ENCODE measurements at regions not wholly inside any gene's neighbourhood (a gene's known extent, or its start where the extent isn't known, plus 50 kb on each side); places are given as distances from the start of the nearest gene placed in this dataset.

- no peak for ATAC-seq (ENCODE audit: low read depth)
- H2AFZ ChIP-seq (replicated peaks; ENCODE audit: low read length, poor library complexity) = no peak overlapping the region
- no peak overlapping the region for H2BK120ac ChIP-seq (ENCODE audit: low read depth, low read length)
- H3K27ac ChIP-seq (ENCODE audit: insufficient read depth, low read length) = no peak overlapping the region
- dilution Hi-C loops (cut with HindIII; ENCODE audit: low sequenced_read_pairs, unreplicated experiment) = no loop called here
- H2BK15ac ChIP-seq (ENCODE audit: low read depth, low read length) = no peak overlapping the region
- H3K9me1 ChIP-seq (ENCODE audit: insufficient read depth, low read length) = no peaks in the 10 kb centered on the region
- H3K18ac ChIP-seq (ENCODE audit: low read depth, low read length) = no peak overlapping the region
- no peak overlapping the region for H2BK20ac ChIP-seq (ENCODE audit: low read depth, low read length)
- H3K36me3 ChIP-seq (ENCODE audit: control insufficient read depth, insufficient read depth, low read length) = no peaks in the 10 kb centered on the region
- POLR2A ChIA-PET (ENCODE audit: unreplicated experiment) = no interaction called here
- H4K5ac ChIP-seq (ENCODE audit: low read depth, low read length) = no peak overlapping the region
- H4K8ac ChIP-seq (ENCODE audit: low read depth in 2 of 2, low read length in 2 of 2) = no peak overlapping the region
- no peaks in the 10 kb centered on the region for H3K4me1 ChIP-seq (ENCODE audit: control insufficient read depth, insufficient read depth, low read length)
- H2AK9ac ChIP-seq (replicated peaks; ENCODE audit: low read depth, low read length, poor library complexity) = no peak overlapping the region
- H3K9me3 ChIP-seq (ENCODE audit: control insufficient read depth, insufficient read depth, low read length) = no peaks in the 10 kb centered on the region
- no peak overlapping the region for H3K56ac ChIP-seq (ENCODE audit: extremely low read depth, insufficient read depth, low read length)
- 67% methylated on average over 1 of the region's 3 CpGs; no CpG with 5 or more reads in 1 of the 2 experiments for WGBS, 2 experiments (ENCODE audit: extremely low coverage in 2 of 2, insufficient read length in 1 of 2)
- no peak overlapping the region for H3K9ac ChIP-seq (ENCODE audit: low read depth, low read length)
- no peak overlapping the region for H2AK5ac ChIP-seq (ENCODE audit: low read depth, low read length)
- intact Hi-C loops (cut with micrococcal nuclease) = no loop called here
- no peak overlapping the region for H2BK5ac ChIP-seq (ENCODE audit: low read depth, low read length, poor library complexity, severe bottlenecking)
- H3K4me3 ChIP-seq (ENCODE audit: insufficient read depth, low read depth, low read length) = no peak overlapping the region
- no peak overlapping the region for H3K4ac ChIP-seq (ENCODE audit: low read depth, low read length)
- no peak overlapping the region for H3K23ac ChIP-seq (ENCODE audit: low read depth, low read length)
- no peak overlapping the region for H3K4me2 ChIP-seq (ENCODE audit: low read depth, low read length)
- DNase-seq = no peak
- TF ChIP-seq MXI1 (IDR thresholded peaks at IDR 0.05; ENCODE audit: borderline replicate concordance, low read depth, low read length) (no peak), USF2 (IDR thresholded peaks at IDR 0.05; ENCODE audit: low read depth, low read length) (no peak), RCOR1 (IDR thresholded peaks at IDR 0.05; ENCODE audit: insufficient replicate concordance, low read length) (no peak), MAFK (IDR thresholded peaks at IDR 0.05; ENCODE audit: low read depth, low read length) (peak; percentile 45; the same call in 1 of the 2 replicates), SMC3 (IDR thresholded peaks at IDR 0.05; ENCODE audit: low read depth, low read length) (no peak), CEBPB (IDR thresholded peaks at IDR 0.05; ENCODE audit: low read depth, low read length) (no peak), POLR2A (IDR thresholded peaks at IDR 0.05; ENCODE audit: low read depth, low read length) (no peak)
- H3K27me3 ChIP-seq (ENCODE audit: control insufficient read depth, insufficient read depth, low read length) = no peaks in the 10 kb centered on the region
- no peaks in the 10 kb centered on the region for H3K79me1 ChIP-seq (ENCODE audit: low read depth in 1 of 2, low read length in 2 of 2)
- H4K91ac ChIP-seq (ENCODE audit: insufficient read depth, low read depth, low read length) = no peak overlapping the region
- CTCF ChIA-PET = no interaction called here
- BruUV-seq (replicated peaks) = no TSS peak
- no peaks in the 10 kb centered on the region for H4K20me1 ChIP-seq (ENCODE audit: insufficient read depth, low read length)
- no peak overlapping the region for H3K14ac ChIP-seq (replicated peaks; ENCODE audit: low read depth, low read length)
- in situ Hi-C loops (cut with MboI; ENCODE audit: low sequenced_read_pairs) = no loop called here
Observed at GRCh38 chr17:33668516-33668915, 375.4 kb upstream of the ASIC2 start.

Data from IMR-90 (cell line).